ENCODE measurements at regions not wholly inside any gene's neighbourhood (a gene's known extent, or its start where the extent isn't known, plus 50 kb on each side); places are given as distances from the start of the nearest gene placed in this dataset.

GRCh38 chr4:34047363-34047762 lies 2197.0 kb downstream of the ARAP2 start:
- no peak overlapping the region for H3K27ac Mint-ChIP-seq

GRCh38 chr4:34066126-34066525 lies 2178.2 kb downstream of the ARAP2 start:
- DNase-seq: no peak
- Histone ChIP-seq H3K4me1 (ENCODE audit: control insufficient read depth in 1 of 2, extremely low read depth in 1 of 2, insufficient read depth in 2 of 2, low read length in 2 of 2) (no peaks in the 10 kb centered on the region), H3K4me3 (ENCODE audit: control insufficient read depth in 1 of 2, extremely low read depth in 1 of 2, low read length in 1 of 2) (no peak overlapping the region), H3K9me3 (no peaks in the 10 kb centered on the region), H3K36me3 (ENCODE audit: control insufficient read depth in 2 of 2, extremely low read depth in 1 of 2, insufficient read depth in 1 of 2, low read length in 1 of 2) (no peaks in the 10 kb centered on the region), H3K27ac (ENCODE audit: low read length) (no peak overlapping the region), H3K27me3 (replicated peaks in 1 of 2; ENCODE audit: control insufficient read depth in 2 of 2, extremely low read depth in 1 of 2, insufficient read depth in 2 of 2, low read length in 1 of 2) (no peaks in the 10 kb centered on the region)
- ChIA-PET CTCF (no interaction called here), POLR2A (no interaction called here)
- no peak for ATAC-seq (replicated peaks in 1 of 4)
- Mint-ChIP-seq H3K27me3 (no peaks in the 10 kb centered on the region), H3K27ac (no peak overlapping the region), H3K4me1 (no peaks in the 10 kb centered on the region), H3K4me3 (no peak overlapping the region), H3K9me3 (peaks cover 7 to 13% (median 7%) of the 10 kb centered on the region in 3 donors), H3K36me3 (no peaks in the 10 kb centered on the region)
- WGBS (ENCODE audit: insufficient coverage): no CpG with 5 or more reads among the region's 2 CpGs

More at GRCh38 chr4:34047363-34047762, 2197.0 kb downstream of the ARAP2 start:
- H3K4me3 ChIP-seq (ENCODE audit: control insufficient read depth in 1 of 2, extremely low read depth in 1 of 2, low read length in 1 of 2): no peak overlapping the region
- no peak overlapping the region for H3K4me3 Mint-ChIP-seq
- H3K27me3 Mint-ChIP-seq: no peaks in the 10 kb centered on the region
- CTCF ChIA-PET: no interaction called here
- no peak for ATAC-seq (replicated peaks in 1 of 4)
- no peaks in the 10 kb centered on the region for H3K4me1 Mint-ChIP-seq
- WGBS (ENCODE audit: insufficient coverage): no CpG with 5 or more reads among the region's 3 CpGs
- no peaks in the 10 kb centered on the region for H3K36me3 Mint-ChIP-seq
- no peaks in the 10 kb centered on the region for H3K36me3 ChIP-seq (ENCODE audit: control insufficient read depth in 2 of 2, extremely low read depth in 1 of 2, insufficient read depth in 1 of 2, low read length in 1 of 2)
- H3K9me3 Mint-ChIP-seq: peaks cover 12 to 20% (median 18%) of the 10 kb centered on the region in 3 donors
- no peak overlapping the region for H3K27ac ChIP-seq (ENCODE audit: low read length)
- no peaks in the 10 kb centered on the region for H3K27me3 ChIP-seq (replicated peaks in 1 of 2; ENCODE audit: control insufficient read depth in 2 of 2, extremely low read depth in 1 of 2, insufficient read depth in 2 of 2, low read length in 1 of 2)
- POLR2A ChIA-PET: no interaction called here
- no peaks in the 10 kb centered on the region for H3K4me1 ChIP-seq (ENCODE audit: control insufficient read depth in 1 of 2, extremely low read depth in 1 of 2, insufficient read depth in 2 of 2, low read length in 2 of 2)
- DNase-seq: no peak
- no peaks in the 10 kb centered on the region for H3K9me3 ChIP-seq

GRCh38 chr4:34091451-34091850 lies 2152.9 kb downstream of the ARAP2 start:
- peaks cover 0 to 21% (median 3%) of the 10 kb centered on the region in 3 donors for H3K9me3 Mint-ChIP-seq
- no peaks in the 10 kb centered on the region for H3K9me3 ChIP-seq
- no peaks in the 10 kb centered on the region for H3K36me3 Mint-ChIP-seq
- ATAC-seq (replicated peaks in 1 of 4): no peak
- H3K27me3 Mint-ChIP-seq: no peaks in the 10 kb centered on the region
- H3K36me3 ChIP-seq (ENCODE audit: control insufficient read depth in 2 of 2, extremely low read depth in 1 of 2, insufficient read depth in 1 of 2, low read length in 1 of 2): no peaks in the 10 kb centered on the region
- no peak for DNase-seq
- H3K4me3 Mint-ChIP-seq: no peak overlapping the region
- H3K4me1 Mint-ChIP-seq: no peaks in the 10 kb centered on the region
- H3K27me3 ChIP-seq (replicated peaks in 1 of 2; ENCODE audit: control insufficient read depth in 2 of 2, extremely low read depth in 1 of 2, insufficient read depth in 2 of 2, low read length in 1 of 2): no peaks in the 10 kb centered on the region
- POLR2A ChIA-PET: interaction anchor here in 1 of 2 donors (0.6 kb wide), 1 partner anchor 205 kb away, joined by 3 read pairs; no protein-coding TSS in a partner anchor
- CTCF ChIA-PET: no interaction called here
- no peak overlapping the region for H3K27ac Mint-ChIP-seq
- no peak overlapping the region for H3K27ac ChIP-seq (ENCODE audit: low read length)
- WGBS (ENCODE audit: insufficient coverage): 67% methylated on average over 1 of the region's 1 CpG
- H3K4me3 ChIP-seq (ENCODE audit: control insufficient read depth in 1 of 2, extremely low read depth in 1 of 2, low read length in 1 of 2): no peak overlapping the region
- no peaks in the 10 kb centered on the region for H3K4me1 ChIP-seq (ENCODE audit: control insufficient read depth in 1 of 2, extremely low read depth in 1 of 2, insufficient read depth in 2 of 2, low read length in 2 of 2)

- Mint-ChIP-seq H3K4me1 (no peaks in the 10 kb centered on the region), H3K9me3 (peaks cover 5 to 28% (median 8%) of the 10 kb centered on the region in 3 donors), H3K27me3 (no peaks in the 10 kb centered on the region), H3K4me3 (no peak overlapping the region), H3K36me3 (no peaks in the 10 kb centered on the region), H3K27ac (no peak overlapping the region)
- Histone ChIP-seq H3K4me1 (ENCODE audit: control insufficient read depth in 1 of 2, extremely low read depth in 1 of 2, insufficient read depth in 2 of 2, low read length in 2 of 2) (no peaks in the 10 kb centered on the region), H3K27me3 (replicated peaks in 1 of 2; ENCODE audit: control insufficient read depth in 2 of 2, extremely low read depth in 1 of 2, insufficient read depth in 2 of 2, low read length in 1 of 2) (no peaks in the 10 kb centered on the region), H3K27ac (ENCODE audit: low read length) (no peak overlapping the region), H3K4me3 (ENCODE audit: control insufficient read depth in 1 of 2, extremely low read depth in 1 of 2, low read length in 1 of 2) (no peak overlapping the region), H3K9me3 (no peaks in the 10 kb centered on the region), H3K36me3 (ENCODE audit: control insufficient read depth in 2 of 2, extremely low read depth in 1 of 2, insufficient read depth in 1 of 2, low read length in 1 of 2) (no peaks in the 10 kb centered on the region)
- POLR2A ChIA-PET: no interaction called here
- CTCF ChIA-PET: no interaction called here
- ATAC-seq (replicated peaks in 1 of 4) (no peak), DNase-seq (no peak)
These were observed 2150.2 kb downstream of the ARAP2 start for GRCh38 chr4:34094114-34094513.

GRCh38 chr4:34105311-34105710 lies 2139.0 kb downstream of the ARAP2 start:
- H3K4me3 ChIP-seq (ENCODE audit: control insufficient read depth in 1 of 2, extremely low read depth in 1 of 2, low read length in 1 of 2): no peak overlapping the region
- Mint-ChIP-seq H3K9me3 (peaks cover 0 to 7% (median 3%) of the 10 kb centered on the region in 3 donors), H3K27me3 (no peaks in the 10 kb centered on the region), H3K36me3 (no peaks in the 10 kb centered on the region), H3K4me3 (no peak overlapping the region), H3K4me1 (no peaks in the 10 kb centered on the region), H3K27ac (no peak overlapping the region)
- no peak overlapping the region for H3K27ac ChIP-seq (ENCODE audit: low read length)
- no peak for ATAC-seq (replicated peaks in 1 of 4)
- ChIA-PET CTCF (no interaction called here), POLR2A (no interaction called here)
- H3K4me1 ChIP-seq (ENCODE audit: control insufficient read depth in 1 of 2, extremely low read depth in 1 of 2, insufficient read depth in 2 of 2, low read length in 2 of 2): no peaks in the 10 kb centered on the region
- no peak for DNase-seq
- H3K27me3 ChIP-seq (replicated peaks in 1 of 2; ENCODE audit: control insufficient read depth in 2 of 2, extremely low read depth in 1 of 2, insufficient read depth in 2 of 2, low read length in 1 of 2): no peaks in the 10 kb centered on the region
- WGBS (ENCODE audit: insufficient coverage): no CpG with 5 or more reads among the region's 1 CpG
- no peaks in the 10 kb centered on the region for H3K36me3 ChIP-seq (ENCODE audit: control insufficient read depth in 2 of 2, extremely low read depth in 1 of 2, insufficient read depth in 1 of 2, low read length in 1 of 2)
- H3K9me3 ChIP-seq: no peaks in the 10 kb centered on the region

- no peaks in the 10 kb centered on the region for H3K27me3 Mint-ChIP-seq
- H3K36me3 ChIP-seq (ENCODE audit: control insufficient read depth in 2 of 2, extremely low read depth in 1 of 2, insufficient read depth in 1 of 2, low read length in 1 of 2): no peaks in the 10 kb centered on the region
- peaks cover 6 to 8% (median 7%) of the 10 kb centered on the region in 3 donors for H3K9me3 Mint-ChIP-seq
- no peaks in the 10 kb centered on the region for H3K27me3 ChIP-seq (replicated peaks in 1 of 2; ENCODE audit: control insufficient read depth in 2 of 2, extremely low read depth in 1 of 2, insufficient read depth in 2 of 2, low read length in 1 of 2)
- ChIA-PET POLR2A (no interaction called here), CTCF (no interaction called here)
- H3K4me3 ChIP-seq (ENCODE audit: control insufficient read depth in 1 of 2, extremely low read depth in 1 of 2, low read length in 1 of 2): no peak overlapping the region
- no peak overlapping the region for H3K27ac Mint-ChIP-seq
- DNase-seq: no peak
- H3K4me1 Mint-ChIP-seq: no peaks in the 10 kb centered on the region
- no peak overlapping the region for H3K4me3 Mint-ChIP-seq
- no peak overlapping the region for H3K27ac ChIP-seq (ENCODE audit: low read length)
- H3K9me3 ChIP-seq: no peaks in the 10 kb centered on the region
- no peaks in the 10 kb centered on the region for H3K36me3 Mint-ChIP-seq
- no peaks in the 10 kb centered on the region for H3K4me1 ChIP-seq (ENCODE audit: control insufficient read depth in 1 of 2, extremely low read depth in 1 of 2, insufficient read depth in 2 of 2, low read length in 2 of 2)
- ATAC-seq (replicated peaks in 1 of 4): no peak
These were observed 2135.9 kb downstream of the ARAP2 start for GRCh38 chr4:34108391-34108790.

- no peak overlapping the region for H3K27ac ChIP-seq (ENCODE audit: low read length)
- CTCF ChIA-PET: no interaction called here
- no peaks in the 10 kb centered on the region for H3K36me3 ChIP-seq (ENCODE audit: control insufficient read depth in 2 of 2, extremely low read depth in 1 of 2, insufficient read depth in 1 of 2, low read length in 1 of 2)
- no peak overlapping the region for H3K27ac Mint-ChIP-seq
- H3K4me3 Mint-ChIP-seq: no peak overlapping the region
- H3K27me3 ChIP-seq (replicated peaks in 1 of 2; ENCODE audit: control insufficient read depth in 2 of 2, extremely low read depth in 1 of 2, insufficient read depth in 2 of 2, low read length in 1 of 2): no peaks in the 10 kb centered on the region
- H3K9me3 Mint-ChIP-seq: peaks cover 0 to 11% (median 5%) of the 10 kb centered on the region in 3 donors
- no peak overlapping the region for H3K4me3 ChIP-seq (ENCODE audit: control insufficient read depth in 1 of 2, extremely low read depth in 1 of 2, low read length in 1 of 2)
- H3K36me3 Mint-ChIP-seq: no peaks in the 10 kb centered on the region
- DNase-seq: no peak
- WGBS (ENCODE audit: insufficient coverage): no CpG with 5 or more reads among the region's 2 CpGs
- POLR2A ChIA-PET: no interaction called here
- H3K27me3 Mint-ChIP-seq: no peaks in the 10 kb centered on the region
- no peaks in the 10 kb centered on the region for H3K4me1 ChIP-seq (ENCODE audit: control insufficient read depth in 1 of 2, extremely low read depth in 1 of 2, insufficient read depth in 2 of 2, low read length in 2 of 2)
- H3K4me1 Mint-ChIP-seq: no peaks in the 10 kb centered on the region
- no peak for ATAC-seq (replicated peaks in 1 of 4)
- H3K9me3 ChIP-seq: no peaks in the 10 kb centered on the region
These were observed 2131.7 kb downstream of the ARAP2 start for GRCh38 chr4:34112573-34112972.
